Mesenchymal stem cell (in vitro differentiated cells and primary cell): ENCODE measurements at regions not wholly inside any gene's neighbourhood (a gene's known extent, or its start where the extent isn't known, plus 50 kb on each side); places are given as distances from the start of the nearest gene placed in this dataset.
A peak's percentile ranks its signal among the peaks of the same experiment; 100 is the strongest.
"Not testable (repeated sequence)": the region's sequence is repeated elsewhere in the genome, so short reads cannot be mapped to it uniquely, and the experiment has no call there.

Experiments
- DNase-seq: peaks from one replicate; pipeline ENCODE4 v3.0.0-alpha.2; 2013
- H2AFZ ChIP-seq: one replicate; pipeline ENCODE4 v1.6.1; 2013; ENCODE audit warnings: low read depth, mild to moderate bottlenecking, control low read depth, inconsistent platforms, low read length, moderate library complexity
- H2AK5ac ChIP-seq: 2 replicates; pipeline ENCODE4 v1.6.1; 2013; ENCODE audit warnings: low read length, moderate library complexity, mild to moderate bottlenecking, inconsistent platforms; ENCODE audit not compliant: severe bottlenecking
- H2BK120ac ChIP-seq: one replicate; pipeline ENCODE4 v1.6.1; 2013; ENCODE audit warnings: low read depth, mild to moderate bottlenecking, inconsistent platforms, low read length, moderate library complexity
- H2BK12ac ChIP-seq, 2 experiments: one replicate each; pipeline ENCODE4 v1.6.1; 2013; ENCODE audit warnings: inconsistent platforms in 2 of 2, low read length in 2 of 2, mild to moderate bottlenecking in 2 of 2, moderate library complexity in 2 of 2, control low read depth in 1 of 2
- H2BK15ac ChIP-seq: one replicate; pipeline ENCODE4 v1.6.1; 2013; ENCODE audit warnings: mild to moderate bottlenecking, low read depth, inconsistent platforms; ENCODE audit not compliant: poor library complexity, severe bottlenecking
- H2BK5ac ChIP-seq: 2 replicates; pipeline ENCODE4 v1.6.1; 2013; ENCODE audit warnings: low read depth, mild to moderate bottlenecking, low read length, control low read depth, inconsistent platforms; ENCODE audit not compliant: poor library complexity, severe bottlenecking
- H3K14ac ChIP-seq, 2 experiments: one replicate each; pipeline ENCODE4 v1.6.1; 2013; ENCODE audit warnings: inconsistent platforms in 2 of 2, low read length in 2 of 2, control low read depth in 1 of 2, mild to moderate bottlenecking in 1 of 2, moderate library complexity in 1 of 2
- H3K18ac ChIP-seq, 2 experiments: one replicate each; pipeline ENCODE4 v1.6.1; 2013; ENCODE audit warnings: inconsistent platforms in 2 of 2, low read length in 2 of 2, control low read depth in 1 of 2, low read depth in 1 of 2, mild to moderate bottlenecking in 1 of 2
- H3K23ac ChIP-seq, 2 experiments: one replicate each; pipeline ENCODE4 v1.6.1; 2013; ENCODE audit warnings: inconsistent platforms in 2 of 2, low read length in 2 of 2, mild to moderate bottlenecking in 2 of 2, moderate library complexity in 2 of 2, control low read depth in 1 of 2
- H3K27ac ChIP-seq: 2 replicates; pipeline ENCODE4 v1.5.1; 2013; ENCODE audit warnings: mild to moderate bottlenecking, moderate library complexity, low read length, control low read depth, inconsistent platforms; ENCODE audit not compliant: poor library complexity, severe bottlenecking
- H3K27me3 ChIP-seq, 2 experiments: 2 replicates each; pipeline versions ENCODE4 v1.6.1 to v1.7.0; 2013; ENCODE audit warnings: low read length in 2 of 2, mild to moderate bottlenecking in 2 of 2, moderate library complexity in 2 of 2, control low read depth in 1 of 2, inconsistent platforms in 1 of 2; ENCODE audit not compliant: control insufficient read depth in 1 of 2, insufficient read depth in 1 of 2
- H3K36me3 ChIP-seq, 2 experiments: 2 replicates each; pipeline versions ENCODE4 v1.6.1 to v1.7.0; 2013; ENCODE audit warnings: low read length in 2 of 2, control low read depth in 1 of 2, inconsistent platforms in 1 of 2, low read depth in 1 of 2, mild to moderate bottlenecking in 1 of 2; ENCODE audit not compliant: insufficient read depth in 2 of 2, control insufficient read depth in 1 of 2
- H3K4ac ChIP-seq, 2 experiments: one replicate each; pipeline ENCODE4 v1.6.1; 2013; ENCODE audit warnings: inconsistent platforms in 2 of 2, low read length in 2 of 2, mild to moderate bottlenecking in 2 of 2, moderate library complexity in 2 of 2, control low read depth in 1 of 2, low read depth in 1 of 2
- H3K4me1 ChIP-seq: 2 replicates; pipeline ENCODE4 v1.6.1; 2013; ENCODE audit warnings: low read depth, low read length, control low read depth; ENCODE audit not compliant: control insufficient read depth, insufficient read depth
- H3K4me2 ChIP-seq: 2 replicates; pipeline ENCODE4 v1.6.1; 2013; ENCODE audit warnings: low read length, mild to moderate bottlenecking, inconsistent platforms; ENCODE audit not compliant: poor library complexity, severe bottlenecking
- H3K4me3 ChIP-seq, 2 experiments: 2 replicates each; pipeline versions ENCODE4 v1.5.1 to v1.7.0; 2013; ENCODE audit warnings: low read length in 2 of 2, mild to moderate bottlenecking in 2 of 2, control low read depth in 1 of 2, low read depth in 1 of 2; ENCODE audit not compliant: insufficient read depth in 1 of 2
- H3K79me1 ChIP-seq: replicated peaks from 2 replicates; pipeline ENCODE4 v1.6.1; 2013; ENCODE audit warnings: mild to moderate bottlenecking, control low read depth, low read length, inconsistent platforms; ENCODE audit not compliant: poor library complexity, severe bottlenecking
- H3K9ac ChIP-seq: 2 replicates; pipeline ENCODE4 v1.7.0; 2013; ENCODE audit warnings: mild to moderate bottlenecking, low read length, moderate library complexity
- H3K9me3 ChIP-seq: 2 replicates; pipeline ENCODE4 v1.7.0; 2013; ENCODE audit warnings: mild to moderate bottlenecking, low read length; ENCODE audit not compliant: control insufficient read depth
- H4K8ac ChIP-seq: one replicate; pipeline ENCODE4 v1.6.1; 2013; ENCODE audit warnings: inconsistent platforms, mild to moderate bottlenecking, low read length, moderate library complexity
- H4K91ac ChIP-seq: one replicate; pipeline ENCODE4 v1.6.1; 2013; ENCODE audit warnings: mild to moderate bottlenecking, low read length, inconsistent platforms
- WGBS: methylation state at CpG from one replicate; pipeline ENCODE4 v1.1.7; 2013; ENCODE audit warnings: mixed read lengths; 5-methylcytosine and 5-hydroxymethylcytosine counted together

- Histone ChIP-seq H3K27me3 (peaks cover 39 to 78% of the 10 kb centered on the region in 2 experiments), H3K14ac (no peak overlapping the region), H3K4me1 (no peaks in the 10 kb centered on the region), H2AFZ (no peak overlapping the region), H4K91ac (no peak overlapping the region), H3K79me1 (no peaks in the 10 kb centered on the region), H3K4me2 (no peak overlapping the region), H3K9ac (no peak overlapping the region), H3K27ac (no peak overlapping the region), H3K4ac (no peak overlapping the region), H2BK5ac (no peak overlapping the region), H3K23ac (no peak overlapping the region), H2BK12ac (no peak overlapping the region), H2BK15ac (no peak overlapping the region), H2AK5ac (no peak overlapping the region), H3K18ac (no peak overlapping the region), H3K9me3 (no peaks in the 10 kb centered on the region), H4K8ac (no peak overlapping the region), H3K4me3 (no peak overlapping the region), H2BK120ac (no peak overlapping the region), H3K36me3 (no peaks in the 10 kb centered on the region)
- no peak for DNase-seq
- WGBS: 79% methylated on average over 4 of the region's 6 CpGs
These were observed 60.5 kb upstream of the HAND1 start for GRCh38 chr5:154538492-154538891.

DNA sequence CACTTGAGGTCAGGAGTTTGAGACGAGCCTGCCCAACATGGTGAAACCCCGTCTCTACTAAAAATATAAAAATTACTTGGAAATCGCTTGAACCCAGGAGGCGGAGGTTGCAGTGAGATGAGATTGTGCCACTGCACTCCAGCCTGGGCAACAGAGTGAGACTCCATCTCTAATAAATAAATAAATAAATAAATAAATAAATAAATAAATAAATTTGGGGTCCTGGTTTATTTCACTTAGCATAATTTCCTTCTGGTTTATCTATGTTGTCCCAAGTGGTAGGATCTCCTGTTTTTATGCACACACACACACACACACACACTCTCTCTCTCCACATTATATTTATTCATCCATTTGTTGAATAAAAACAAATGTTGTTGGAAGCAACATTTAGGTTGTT lies 58.4 kb upstream of the HAND1 start:
- H3K9ac ChIP-seq: not testable (repeated sequence)

GRCh38 chr5:154535535-154535934 lies 57.5 kb upstream of the HAND1 start:
- no peak for DNase-seq
- H3K27ac ChIP-seq: no peak overlapping the region
- no peak overlapping the region for H2BK5ac ChIP-seq
- no peak overlapping the region for H2AFZ ChIP-seq
- no peak overlapping the region for H3K23ac ChIP-seq
- no peaks in the 10 kb centered on the region for H3K36me3 ChIP-seq
- H2AK5ac ChIP-seq: no peak overlapping the region
- no peak overlapping the region for H3K4me3 ChIP-seq
- no peak overlapping the region for H4K91ac ChIP-seq
- no peak overlapping the region for H2BK120ac ChIP-seq
- no peak overlapping the region for H3K14ac ChIP-seq
- no peak overlapping the region for H3K4me2 ChIP-seq
- no peaks in the 10 kb centered on the region for H3K79me1 ChIP-seq
- H3K27me3 ChIP-seq: peaks cover 20 to 65% of the 10 kb centered on the region in 2 experiments
- H2BK15ac ChIP-seq: no peak overlapping the region
- H2BK12ac ChIP-seq: no peak overlapping the region
- 80% methylated on average over 2 of the region's 2 CpGs for WGBS
- no peak overlapping the region for H3K9ac ChIP-seq
- no peaks in the 10 kb centered on the region for H3K4me1 ChIP-seq
- H3K9me3 ChIP-seq: peaks cover 4% of the 10 kb centered on the region
- no peak overlapping the region for H3K18ac ChIP-seq
- H3K4ac ChIP-seq: no peak overlapping the region
- H4K8ac ChIP-seq: no peak overlapping the region

More for the DNA sequence above, 58.4 kb upstream of the HAND1 start:
- not testable (repeated sequence) for H3K27ac ChIP-seq, H3K79me1 ChIP-seq, H3K4ac ChIP-seq, H3K4me1 ChIP-seq, H2AFZ ChIP-seq, H3K36me3 ChIP-seq, H2BK15ac ChIP-seq, H2BK5ac ChIP-seq, H3K14ac ChIP-seq, H3K4me3 ChIP-seq, H4K8ac ChIP-seq, H3K18ac ChIP-seq, H3K4me2 ChIP-seq, H2BK12ac ChIP-seq, H3K23ac ChIP-seq, H2AK5ac ChIP-seq, DNase-seq, H3K9me3 ChIP-seq, H2BK120ac ChIP-seq, H4K91ac ChIP-seq
- 74% methylated on average over 2 of the region's 4 CpGs for WGBS
- H3K27me3 ChIP-seq: peaks cover 23 to 67% of the 10 kb centered on the region in 2 experiments

DNA sequence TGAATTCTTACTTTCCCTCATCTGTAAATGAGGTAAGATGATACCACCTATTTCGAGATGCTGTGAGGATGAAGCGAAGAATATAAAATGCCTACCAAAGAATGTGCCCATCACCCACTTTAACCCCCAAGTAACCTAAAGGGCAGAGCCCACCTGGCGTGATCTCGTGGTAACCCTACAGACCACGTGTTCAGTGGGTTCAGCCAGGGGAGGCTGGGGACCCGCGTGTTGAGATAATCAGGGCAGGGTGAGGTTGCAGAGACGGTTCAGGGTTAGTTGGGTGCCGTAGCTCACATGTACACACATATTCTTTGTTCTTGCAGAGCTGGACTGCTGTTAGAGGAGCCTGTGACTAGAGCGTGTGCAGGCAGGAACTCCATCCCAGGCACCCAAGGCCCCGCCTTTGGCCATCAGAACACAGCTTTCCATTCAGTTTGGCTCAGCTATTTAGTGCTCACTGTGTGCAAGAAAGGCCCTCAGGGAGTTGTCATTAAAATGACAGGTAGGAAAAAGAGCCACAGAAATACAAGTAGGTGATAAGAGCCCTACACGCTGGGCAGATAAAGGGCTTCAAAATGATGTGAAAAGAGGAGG lies 56.5 kb upstream of the HAND1 start:
- no peak overlapping the region for H2BK120ac ChIP-seq
- no peak overlapping the region for H4K91ac ChIP-seq
- H3K9ac ChIP-seq: no peak overlapping the region
- no peak overlapping the region for H2AFZ ChIP-seq
- no peak overlapping the region for H3K23ac ChIP-seq
- H3K27ac ChIP-seq: no peak overlapping the region
- peaks cover 15 to 59% of the 10 kb centered on the region in 2 experiments for H3K27me3 ChIP-seq
- no peak overlapping the region for H4K8ac ChIP-seq
- H2AK5ac ChIP-seq: no peak overlapping the region
- no peak overlapping the region for H3K18ac ChIP-seq
- H2BK15ac ChIP-seq: no peak overlapping the region
- 87% methylated on average over 12 of the region's 12 CpGs for WGBS
- H2BK12ac ChIP-seq: no peak overlapping the region
- H3K4me2 ChIP-seq: no peak overlapping the region
- no peaks in the 10 kb centered on the region for H3K4me1 ChIP-seq
- no peak overlapping the region for H2BK5ac ChIP-seq
- peak overlapping the region in 1 of 2 experiments; percentile 36 for H3K14ac ChIP-seq
- H3K36me3 ChIP-seq: no peaks in the 10 kb centered on the region
- H3K9me3 ChIP-seq: peaks cover 4% of the 10 kb centered on the region
- no peak overlapping the region for H3K4ac ChIP-seq
- no peaks in the 10 kb centered on the region for H3K79me1 ChIP-seq
- H3K4me3 ChIP-seq: no peak overlapping the region
- no peak for DNase-seq
